OCI-LY7 (cell line): ENCODE measurements at regions not wholly inside any gene's neighbourhood (a gene's known extent, or its start where the extent isn't known, plus 50 kb on each side); places are given as distances from the start of the nearest gene placed in this dataset.

Source experiments
- CTCF ChIP-seq: fragments of 200-600 bp; sonication (generic); conservative IDR thresholded peaks from 2 replicates; pipeline ENCODE4 v1.5.1; 2014; ENCODE audit warnings: mild to moderate bottlenecking, antibody characterized with exemption, low read length, moderate library complexity, mixed read lengths
- EZH2phosphoT487 ChIP-seq: fragments of 200-600 bp; sonication (generic); IDR thresholded peaks from 2 replicates; pipeline ENCODE4 v1.6.1; 2018; ENCODE audit warnings: low read depth, borderline replicate concordance, mild to moderate bottlenecking, mixed run types, antibody characterized with exemption, low read length, moderate library complexity, mixed read lengths

DNA sequence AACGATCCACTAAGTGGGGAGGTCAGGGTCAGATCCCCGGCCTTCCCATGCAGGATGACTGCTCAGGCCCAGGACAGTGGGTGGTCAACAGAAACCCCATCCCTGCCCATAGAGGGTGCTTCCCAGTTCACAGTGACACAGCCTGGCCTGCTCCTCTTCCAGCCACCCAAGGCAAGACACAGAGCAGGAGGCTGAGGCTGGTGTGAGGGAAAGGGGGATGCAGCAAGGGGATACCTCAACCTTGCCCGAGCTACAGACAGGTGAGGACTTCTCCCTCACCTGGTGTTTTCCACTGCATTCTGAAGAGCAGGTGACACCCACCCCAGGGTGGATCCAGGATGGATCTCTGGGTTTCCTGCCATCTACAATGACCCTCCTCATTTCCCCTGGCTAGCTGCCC lies 106.7 kb downstream of the KIF26A start:
- TF ChIP-seq CTCF: no peak
- TF ChIP-seq EZH2phosphoT487: no peak
